GM19395 (cell line): ENCODE measurements at regions not wholly inside any gene's neighbourhood (a gene's known extent, or its start where the extent isn't known, plus 50 kb on each side); places are given as distances from the start of the nearest gene placed in this dataset.

Experiments used
- ATAC-seq: cut with Tn5 transposase; IDR thresholded peaks from one replicate; pipeline ENCODE4 v1.9.1; 2021; ENCODE audit warnings: mild to moderate bottlenecking, moderate library complexity; ENCODE audit not compliant: unreplicated experiment

DNA sequence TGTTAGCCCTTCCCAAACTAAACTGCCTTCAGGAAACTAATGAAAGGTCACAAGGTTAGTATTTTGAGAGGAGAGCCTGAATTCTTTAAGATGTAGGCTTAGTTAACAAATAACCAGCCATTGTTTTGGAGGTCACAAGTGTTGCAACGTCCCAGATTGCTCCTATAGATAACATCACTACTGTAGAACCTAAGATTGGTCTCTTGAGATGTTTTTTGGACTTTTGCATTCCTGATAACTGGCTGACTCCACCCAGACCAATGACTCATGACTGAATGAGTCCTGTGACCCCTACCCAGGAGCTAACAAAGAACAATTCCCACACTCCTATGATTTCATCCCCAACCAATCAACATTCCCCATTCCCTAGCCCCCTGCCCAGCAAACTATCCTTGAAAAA, 178.8 kb downstream of the SCP2D1 start:
- ATAC-seq, result no peak

DNA sequence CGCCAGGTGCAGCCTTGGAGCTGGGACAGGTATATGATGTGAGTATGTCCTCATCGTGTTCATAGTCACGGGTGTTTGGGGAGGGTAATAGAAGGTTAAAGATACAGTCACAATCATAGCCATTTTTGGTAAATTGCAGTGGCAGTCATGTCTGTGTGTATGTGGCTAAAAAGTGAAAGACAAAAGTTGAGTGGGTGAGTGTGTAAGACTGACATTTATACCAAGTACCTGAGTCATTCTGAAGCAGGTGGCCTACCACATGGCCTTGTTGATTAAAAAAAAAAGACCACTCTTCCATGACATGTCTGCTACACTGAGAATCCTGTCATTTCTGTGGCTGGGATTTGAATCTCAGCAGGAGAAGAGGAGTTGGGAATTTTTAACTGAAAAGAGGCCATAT, 181.9 kb downstream of the SCP2D1 start:
- ATAC-seq, result no peak

DNA sequence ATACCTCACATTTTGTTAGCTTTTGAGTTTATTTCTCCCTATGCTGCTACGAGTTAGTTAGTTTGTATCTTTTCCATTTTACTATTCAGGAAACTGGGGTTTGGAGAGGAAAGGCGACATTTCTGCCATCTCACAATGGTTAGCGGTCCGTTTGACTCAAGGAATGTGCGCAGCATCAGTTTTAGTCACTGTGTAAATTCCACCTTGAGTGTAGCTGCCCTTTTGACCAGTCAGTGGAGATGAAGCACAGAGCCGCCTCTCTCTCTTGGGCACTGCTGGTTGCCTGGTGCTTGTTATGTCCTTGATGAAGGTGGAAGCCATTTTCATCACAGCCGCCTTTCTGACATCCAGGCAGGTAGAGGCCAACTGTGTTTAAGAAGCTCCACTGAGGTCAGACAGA, 185.5 kb downstream of the SCP2D1 start:
- no peak for ATAC-seq

DNA sequence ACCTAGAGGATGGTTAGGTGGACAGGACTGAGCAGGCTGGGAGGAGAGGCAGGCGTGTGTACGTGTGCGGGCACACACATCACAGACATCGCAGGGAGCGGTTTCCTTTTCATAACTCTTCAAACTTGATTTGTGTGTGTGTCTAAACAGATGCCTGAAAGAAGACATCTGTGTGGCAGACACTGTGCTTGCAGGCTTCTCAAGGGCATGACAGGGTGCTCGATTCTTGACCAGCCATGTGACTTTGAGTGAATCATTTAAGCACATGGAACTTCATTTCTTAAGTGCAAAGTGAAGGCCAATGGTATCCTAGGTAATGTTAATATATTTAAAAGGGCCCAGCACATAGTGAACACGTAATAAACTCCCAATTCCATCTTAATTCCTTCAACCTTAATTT, 186.5 kb downstream of the SCP2D1 start:
- ATAC-seq, result no peak

DNA sequence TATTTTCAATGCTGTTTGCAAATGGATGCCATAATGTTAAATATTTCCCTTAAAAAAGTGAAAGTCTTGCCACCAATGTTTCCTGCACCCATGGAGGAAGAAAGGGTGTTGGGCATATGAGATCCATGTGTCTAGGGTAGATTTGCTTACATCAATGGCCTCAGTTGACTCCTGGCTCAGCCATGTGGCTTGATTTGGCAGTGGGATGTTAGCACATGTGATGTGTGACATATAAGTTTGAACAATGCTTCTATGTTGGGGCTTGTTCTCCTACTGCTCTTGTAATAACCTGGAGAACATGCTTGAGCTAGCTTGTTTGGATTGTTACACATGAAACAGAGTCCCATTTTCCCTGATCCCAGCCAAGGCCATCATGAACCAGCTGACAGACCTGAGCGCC, 187.6 kb downstream of the SCP2D1 start:
- ATAC-seq, result no peak

DNA sequence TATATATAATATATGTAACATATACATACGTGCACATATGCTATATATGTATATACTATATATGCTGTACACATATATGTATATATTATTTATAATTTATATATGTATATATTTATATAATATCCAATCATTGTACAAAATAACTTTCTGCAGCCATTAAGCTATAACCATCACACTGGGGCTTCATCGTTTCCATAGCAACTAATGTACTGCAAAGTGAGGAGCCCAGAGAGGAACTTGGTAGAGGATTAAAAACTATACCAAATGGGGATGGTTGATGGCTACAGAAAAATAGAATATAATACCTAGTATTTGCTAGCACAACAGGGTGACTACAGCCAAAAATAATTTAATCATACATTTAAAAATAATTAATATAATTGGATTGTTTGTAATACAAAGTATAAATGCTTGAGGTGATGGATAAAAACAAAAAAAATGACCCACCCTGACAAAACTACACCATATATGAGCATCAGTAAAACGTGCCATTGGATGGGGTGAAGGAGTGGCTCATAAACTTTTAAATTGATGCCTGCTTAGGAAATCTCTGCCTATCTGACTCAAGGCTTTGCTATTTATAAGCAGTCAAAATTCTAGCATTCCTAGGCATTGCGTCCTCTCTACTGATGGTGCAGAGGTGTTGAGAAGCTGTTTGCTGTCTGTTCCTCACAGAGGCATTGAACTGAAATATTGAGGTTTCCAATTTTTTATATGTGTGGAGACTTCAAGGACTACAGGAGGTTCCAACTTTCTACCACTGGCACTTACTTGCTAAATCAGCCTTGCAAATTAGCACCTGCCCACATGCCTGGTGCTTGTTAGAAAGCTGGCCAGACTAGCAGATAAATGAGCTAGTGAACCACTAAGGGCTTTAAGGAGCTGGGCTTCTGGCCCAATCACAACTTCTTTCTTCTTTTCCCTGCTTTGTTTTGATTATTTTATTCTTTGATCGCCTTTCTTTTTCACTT, 190.1 kb downstream of the SCP2D1 start:
- no peak for ATAC-seq

DNA sequence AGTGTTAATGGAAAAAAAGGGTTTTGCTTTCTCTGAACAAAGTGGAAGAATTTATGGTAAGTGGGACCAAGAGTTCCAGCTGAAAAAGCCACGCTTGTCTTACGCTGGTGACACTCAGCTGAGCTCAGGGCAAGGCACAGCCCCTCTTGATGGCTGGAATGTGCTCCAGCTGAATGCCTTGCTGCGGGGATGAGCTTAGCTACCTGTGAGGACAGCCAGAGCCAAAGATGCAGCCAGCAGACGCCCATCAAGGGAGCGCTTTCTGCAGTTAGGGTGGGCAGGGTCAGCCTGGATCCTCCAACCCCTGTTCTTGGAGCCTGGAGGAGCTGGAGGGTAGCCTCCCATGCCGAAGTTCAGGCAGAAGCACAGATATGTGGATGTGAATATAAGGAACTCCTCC, 191.4 kb downstream of the SCP2D1 start:
- ATAC-seq, result no peak

DNA sequence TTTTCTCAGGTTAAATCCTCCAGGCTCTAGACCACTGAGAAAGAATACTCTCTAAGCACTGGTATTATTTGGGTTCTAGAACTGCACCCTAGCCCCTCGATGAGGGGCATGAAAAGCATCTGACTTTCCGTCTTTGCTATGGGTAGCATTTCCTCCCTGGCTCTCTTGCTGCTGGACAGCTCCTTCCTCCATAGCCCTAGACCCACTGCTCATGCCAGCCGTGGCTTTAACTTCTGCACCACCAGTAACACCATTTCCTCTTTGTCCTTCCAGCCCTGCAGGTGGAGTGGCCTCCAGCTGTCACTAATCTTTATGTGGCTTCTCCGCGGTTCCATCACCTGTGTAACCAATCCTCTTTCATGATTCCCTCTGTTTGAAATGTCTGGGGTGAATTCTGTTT, 194.9 kb downstream of the SCP2D1 start:
- ATAC-seq, result no peak

DNA sequence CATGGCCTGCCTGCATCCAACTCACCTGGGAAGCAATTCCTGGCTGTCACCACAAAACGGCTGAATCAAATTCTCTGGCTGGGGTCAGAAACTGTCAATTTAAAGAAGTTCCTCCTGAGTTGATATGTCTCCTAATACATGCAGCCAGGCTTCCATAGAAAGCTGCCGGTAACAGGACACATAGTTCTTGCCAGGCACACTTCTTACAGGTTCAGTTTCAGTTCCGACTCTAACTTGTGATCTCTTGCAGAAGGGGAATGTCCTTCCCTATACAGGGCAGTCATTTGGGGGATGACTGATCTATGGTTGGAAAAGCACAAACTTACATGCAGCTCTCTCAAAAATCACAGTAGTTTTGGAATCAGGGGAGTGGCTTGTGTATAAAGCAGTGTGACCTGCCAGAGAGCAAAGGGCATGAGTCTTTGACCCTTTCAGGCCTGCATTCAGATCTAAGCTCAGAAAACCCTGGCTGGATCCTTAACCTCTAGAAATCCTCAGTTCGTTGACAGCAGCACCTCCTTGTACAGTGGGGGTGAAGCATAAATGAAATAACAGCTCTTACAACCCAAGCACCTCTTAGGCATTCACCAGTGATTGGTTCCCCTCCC, 195.6 kb downstream of the SCP2D1 start:
- ATAC-seq, result no peak

DNA sequence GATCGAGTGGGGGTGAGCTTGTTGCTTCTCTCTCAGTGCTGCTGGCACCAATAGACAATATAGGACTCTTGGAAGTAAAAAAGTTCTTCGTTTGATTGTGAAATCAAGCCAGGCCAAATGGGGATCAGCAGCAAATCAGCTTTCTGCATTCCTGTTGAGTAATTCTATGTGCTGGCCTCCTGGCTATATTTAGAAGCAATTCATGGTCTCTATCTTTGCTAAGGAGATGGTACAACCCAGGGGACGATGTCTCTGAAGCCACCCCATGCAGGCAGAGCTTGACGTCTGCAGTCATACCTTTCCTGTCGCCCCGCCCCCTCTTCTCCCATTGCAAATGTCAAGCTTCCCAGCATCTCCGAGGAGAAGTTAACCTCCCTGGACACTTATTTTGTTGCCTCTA, 199.1 kb downstream of the SCP2D1 start:
- no peak for ATAC-seq

DNA sequence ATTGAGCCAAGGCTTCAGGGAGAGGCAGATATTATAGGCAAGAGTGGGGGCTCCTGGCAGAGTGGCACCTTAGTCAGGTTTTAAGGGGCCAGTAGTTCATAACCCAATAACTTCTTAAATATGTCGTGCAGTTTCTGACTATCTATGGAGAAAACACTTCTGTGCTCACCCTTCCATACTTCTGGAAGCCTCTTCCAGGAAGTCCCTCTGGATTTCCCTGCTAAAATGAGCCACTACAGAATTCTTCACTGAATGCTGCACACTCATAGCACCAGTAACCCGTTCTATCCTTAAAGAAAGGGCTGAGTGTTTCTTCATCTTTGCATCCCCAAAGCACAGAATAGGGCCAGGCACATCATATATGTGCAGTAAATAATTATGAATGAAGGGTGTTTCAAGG, 198.5 kb upstream of the SLC24A3 start:
- no peak for ATAC-seq

DNA sequence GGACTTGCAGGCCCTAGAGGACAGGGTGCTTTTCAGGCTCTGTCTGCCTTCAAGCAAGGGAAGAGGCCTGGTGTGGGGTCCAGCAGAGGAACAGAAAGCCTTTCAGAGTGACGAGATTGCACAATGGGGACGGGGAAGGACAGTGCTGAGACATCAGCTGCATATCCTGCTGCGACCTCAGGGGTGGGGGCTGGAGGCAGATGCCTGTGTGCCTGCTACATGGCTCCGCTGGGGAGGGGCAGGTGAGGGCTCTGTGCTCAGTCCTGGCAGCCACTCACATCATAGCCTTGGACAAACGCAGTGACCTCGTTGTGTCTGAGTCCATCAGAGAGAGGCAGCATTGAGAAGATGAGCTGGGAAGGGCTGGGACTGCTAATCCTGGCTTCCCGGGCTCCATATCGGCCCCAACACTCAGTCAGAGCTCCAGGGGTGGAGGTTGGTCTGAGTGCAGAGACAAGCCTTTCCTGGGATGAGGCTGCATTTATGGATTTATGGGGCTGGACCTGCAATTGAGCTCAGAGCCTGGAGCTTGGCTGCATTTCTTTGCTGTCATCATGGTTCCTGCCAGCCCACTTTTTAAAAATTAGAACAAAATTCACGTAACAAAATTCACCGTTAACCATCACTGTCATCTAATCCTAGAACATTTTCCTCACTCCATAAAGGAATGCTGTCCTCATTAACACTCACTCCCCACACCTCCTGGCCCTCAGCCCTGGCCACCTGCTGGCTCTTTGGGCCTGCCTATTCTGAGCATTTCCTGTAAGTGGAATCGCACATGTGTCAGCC, 196.9 kb upstream of the SLC24A3 start:
- ATAC-seq, result no peak

DNA sequence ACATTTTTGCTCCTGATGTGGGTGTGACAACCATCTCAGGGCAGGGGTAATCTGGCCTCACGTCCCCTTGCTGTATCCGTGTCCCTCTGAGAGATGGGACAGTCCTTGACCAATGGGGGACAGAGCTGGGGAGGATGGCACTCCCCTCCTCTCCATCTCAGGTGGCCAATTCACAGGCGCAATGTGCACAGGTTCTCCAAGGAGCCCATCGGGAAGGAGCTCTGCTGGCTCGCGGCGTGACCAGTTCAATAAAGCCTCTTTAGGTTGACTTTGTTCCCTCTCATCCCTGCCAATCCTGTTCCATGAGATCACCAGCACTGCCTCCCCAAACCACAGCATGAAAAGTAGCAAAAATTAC, 196.3 kb upstream of the SLC24A3 start:
- ATAC-seq, result no peak

DNA sequence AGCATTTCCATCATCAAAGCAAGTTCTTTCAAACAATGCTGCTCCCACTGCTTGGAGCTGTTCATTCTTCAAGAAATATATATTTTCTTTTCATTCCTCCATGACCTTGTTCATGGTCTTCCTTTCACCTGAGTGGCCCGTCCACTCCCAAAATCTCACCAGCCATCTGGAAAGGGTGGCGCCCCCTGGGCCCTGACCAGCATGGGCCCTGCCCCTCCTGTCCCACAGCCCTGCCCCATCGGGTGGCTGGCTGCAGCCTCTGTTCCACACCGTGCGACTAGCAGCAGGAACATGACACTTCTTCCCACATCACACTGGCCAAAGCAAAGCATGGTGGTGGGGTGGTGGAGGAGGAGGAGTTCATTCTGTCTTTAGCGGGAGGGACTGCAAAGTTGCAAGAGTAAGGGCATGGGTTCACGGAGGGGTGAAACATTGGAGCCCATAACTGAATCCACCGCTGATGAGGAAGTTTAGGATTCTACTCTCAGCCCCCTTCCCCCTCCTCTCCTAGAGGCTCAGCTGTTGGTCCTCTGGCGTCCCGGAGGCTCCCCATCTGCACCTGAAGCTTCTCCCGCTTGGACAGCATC, 195.2 kb upstream of the SLC24A3 start:
- ATAC-seq, result no peak

DNA sequence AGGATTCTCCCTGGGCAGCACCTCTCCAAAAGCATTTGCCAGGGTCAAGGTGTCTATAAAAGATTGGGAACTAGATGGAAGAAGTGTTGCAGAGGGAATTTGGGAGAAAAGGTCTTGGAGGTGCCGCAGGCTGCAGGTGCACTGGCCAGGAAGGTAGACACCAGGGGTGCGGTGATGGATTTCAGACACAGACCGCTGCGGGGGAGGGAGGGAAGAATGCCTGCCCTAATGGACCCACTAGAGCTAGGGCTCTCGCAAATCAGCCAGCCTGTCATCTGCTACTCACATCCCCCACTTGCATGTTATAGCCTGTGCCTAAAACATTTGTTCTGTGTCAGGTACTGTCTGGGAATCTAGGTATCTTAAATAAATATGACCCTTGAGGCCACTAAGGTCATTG, 193.6 kb upstream of the SLC24A3 start:
- no peak for ATAC-seq

DNA sequence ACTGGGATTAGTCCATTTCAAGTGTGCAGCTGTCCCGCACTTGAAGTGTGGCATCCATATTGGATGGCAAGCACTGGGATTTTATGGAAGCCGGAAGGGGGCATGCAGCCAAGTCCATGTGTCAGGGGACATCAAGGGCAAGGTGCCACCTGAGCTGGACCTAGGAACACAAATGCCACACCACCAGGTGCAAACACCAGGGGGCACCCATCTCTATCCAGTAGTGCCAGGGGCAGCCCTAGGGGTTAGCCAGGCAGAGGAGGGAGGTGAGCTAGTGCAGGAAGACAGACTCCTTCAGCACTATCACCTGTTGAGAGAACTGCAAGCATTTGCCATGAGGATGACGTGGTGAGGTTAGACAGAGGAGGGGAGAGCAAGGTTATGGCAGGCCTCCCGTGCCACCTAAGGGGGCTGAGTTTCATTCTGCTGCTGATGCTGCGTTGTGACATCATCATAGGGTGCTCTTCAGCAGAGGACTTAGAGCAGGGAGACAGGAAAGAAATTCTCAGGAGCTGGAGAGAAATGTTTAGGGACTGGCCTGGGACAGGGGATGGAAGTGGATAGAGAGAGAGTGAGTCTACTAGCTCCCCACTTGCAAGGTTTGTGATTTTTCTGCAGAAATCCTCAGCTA, 192.6 kb upstream of the SLC24A3 start:
- ATAC-seq, result no peak

DNA sequence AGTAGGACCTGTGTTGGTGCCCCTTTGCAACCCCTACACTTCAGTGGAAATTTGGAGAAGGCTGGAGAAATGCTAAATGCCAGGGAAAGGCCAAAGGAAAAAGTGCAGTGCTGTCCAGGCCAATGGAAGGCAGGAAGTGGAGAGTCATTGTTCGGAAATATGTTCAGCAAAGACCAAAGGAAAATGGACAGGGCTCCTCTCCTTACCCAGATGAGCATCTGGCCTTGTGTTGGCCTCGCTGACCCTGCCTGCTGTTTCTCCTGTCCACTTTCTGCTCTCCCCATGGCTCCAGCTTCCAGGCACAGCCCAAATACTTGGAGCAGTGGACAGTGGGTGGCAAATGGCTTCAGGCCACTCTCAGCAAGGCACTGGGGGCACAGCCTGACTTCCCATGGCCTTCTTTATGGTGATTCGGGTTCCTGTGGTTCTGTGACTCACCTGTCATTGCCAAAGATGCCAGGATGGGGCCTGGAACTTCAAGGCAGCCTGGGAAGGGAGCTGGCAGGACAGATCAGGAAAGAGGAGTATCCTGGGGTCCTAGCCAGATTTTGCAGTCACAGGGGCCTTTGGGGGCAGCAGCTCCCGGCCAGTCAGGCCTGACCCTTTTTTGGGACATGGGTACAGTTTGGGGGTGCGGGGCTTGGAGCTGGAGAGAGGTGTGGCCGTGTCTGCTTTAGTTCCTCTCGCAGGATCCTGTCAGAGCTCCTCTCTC, 190.9 kb upstream of the SLC24A3 start:
- no peak for ATAC-seq

DNA sequence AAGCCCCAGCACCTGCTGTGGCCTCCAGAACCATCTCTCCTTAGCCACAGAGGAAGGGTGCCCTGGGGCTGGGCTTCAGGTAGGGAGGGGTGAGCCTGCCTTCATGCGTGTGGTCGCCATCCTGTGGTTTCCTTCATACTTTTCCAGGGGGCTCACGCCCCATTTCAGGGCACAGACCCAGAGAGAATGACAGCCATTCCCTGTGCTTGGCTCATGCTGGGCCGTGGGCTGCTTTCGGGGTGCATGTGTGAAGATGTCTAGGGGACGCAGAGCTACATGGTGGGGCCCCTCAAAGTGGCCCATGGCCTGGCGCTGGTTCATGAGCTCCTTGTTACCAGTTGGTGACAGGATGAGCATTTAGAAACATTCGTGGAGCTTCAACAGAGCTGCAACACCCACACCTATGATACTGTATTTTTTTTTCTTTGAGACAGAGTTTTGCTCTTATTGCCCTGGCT, 190.3 kb upstream of the SLC24A3 start:
- no peak for ATAC-seq

DNA sequence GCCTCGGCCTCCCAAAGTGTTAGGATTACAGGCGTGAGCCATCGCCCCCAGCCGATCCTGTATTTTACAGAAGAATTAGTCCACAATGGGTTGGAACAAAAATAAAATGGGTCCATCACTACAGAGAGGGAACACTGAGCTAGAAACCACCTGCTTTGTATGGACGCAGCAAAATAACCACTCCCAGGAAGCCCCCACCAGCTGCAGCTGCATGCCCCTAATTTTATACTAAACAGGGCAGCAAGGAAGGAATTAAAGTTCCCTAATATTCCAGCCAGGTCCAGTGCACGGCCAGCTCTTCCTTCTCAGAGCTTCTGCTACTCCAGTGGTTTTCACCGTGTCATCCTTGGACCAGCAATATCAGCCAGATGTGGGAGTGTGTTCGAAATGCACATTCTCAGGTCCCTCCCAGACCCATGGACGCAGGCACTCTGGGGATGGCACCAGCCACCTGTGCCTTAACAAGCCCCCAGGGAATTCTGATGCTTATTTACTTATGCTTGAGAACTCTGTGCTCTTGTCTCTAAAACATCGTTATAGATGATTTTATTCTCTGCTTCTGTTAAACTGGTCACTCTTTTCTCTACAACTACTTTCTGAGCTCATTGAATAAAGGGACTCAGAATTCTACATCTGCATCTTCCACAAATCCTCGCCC, 189.5 kb upstream of the SLC24A3 start:
- ATAC-seq, result no peak
